ENCODE measurements at regions not wholly inside any gene's neighbourhood (a gene's known extent, or its start where the extent isn't known, plus 50 kb on each side); places are given as distances from the start of the nearest gene placed in this dataset.

GRCh38 chr1:194252199-194252598 lies 1065.8 kb upstream of the B3GALT2 start:
- TF ChIP-seq CTCF (IDR thresholded peaks at IDR 0.05 in 2 of 3, conservative IDR thresholded peaks at IDR 0.05 in 1 of 3; ENCODE audit: borderline replicate concordance in 1 of 3, insufficient read depth in 1 of 3, low read depth in 2 of 3, low read length in 2 of 3), result no peak
- TF ChIP-seq REST (IDR thresholded peaks at IDR 0.05; ENCODE audit: low read depth), result no peak

Data from HCT116 (cell line).